ENCODE measurements at regions not wholly inside any gene's neighbourhood (a gene's known extent, or its start where the extent isn't known, plus 50 kb on each side); places are given as distances from the start of the nearest gene placed in this dataset.

DNA sequence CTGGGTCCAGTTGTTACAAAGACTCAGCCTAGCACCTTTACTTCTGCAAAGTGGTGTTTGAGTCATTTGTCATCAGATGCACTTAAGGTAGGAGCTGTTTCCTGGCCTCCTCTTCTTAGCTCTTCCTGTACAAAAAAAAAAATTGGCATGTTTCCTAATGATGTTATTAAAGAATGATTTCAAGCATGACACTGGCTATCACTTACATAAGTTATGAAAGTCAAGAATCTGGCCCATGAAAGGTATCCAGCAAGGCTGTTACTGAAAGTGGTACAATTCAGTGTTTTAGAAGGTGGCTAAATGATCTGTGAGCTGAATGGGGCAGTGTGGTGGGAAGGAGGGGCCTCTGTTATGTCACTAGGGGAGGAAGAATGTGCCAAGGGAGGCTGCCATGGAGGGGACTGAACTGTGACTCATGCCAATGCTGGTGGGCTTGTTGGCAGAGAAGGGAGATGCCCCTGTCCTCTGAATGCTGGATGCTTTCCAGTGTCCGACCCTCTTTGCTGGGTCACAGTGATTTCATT, 175.1 kb upstream of the MAP1B start:
- no peak for TF ChIP-seq POLR2A (IDR thresholded peaks at IDR 0.05)
- TF ChIP-seq, protein P1, sequence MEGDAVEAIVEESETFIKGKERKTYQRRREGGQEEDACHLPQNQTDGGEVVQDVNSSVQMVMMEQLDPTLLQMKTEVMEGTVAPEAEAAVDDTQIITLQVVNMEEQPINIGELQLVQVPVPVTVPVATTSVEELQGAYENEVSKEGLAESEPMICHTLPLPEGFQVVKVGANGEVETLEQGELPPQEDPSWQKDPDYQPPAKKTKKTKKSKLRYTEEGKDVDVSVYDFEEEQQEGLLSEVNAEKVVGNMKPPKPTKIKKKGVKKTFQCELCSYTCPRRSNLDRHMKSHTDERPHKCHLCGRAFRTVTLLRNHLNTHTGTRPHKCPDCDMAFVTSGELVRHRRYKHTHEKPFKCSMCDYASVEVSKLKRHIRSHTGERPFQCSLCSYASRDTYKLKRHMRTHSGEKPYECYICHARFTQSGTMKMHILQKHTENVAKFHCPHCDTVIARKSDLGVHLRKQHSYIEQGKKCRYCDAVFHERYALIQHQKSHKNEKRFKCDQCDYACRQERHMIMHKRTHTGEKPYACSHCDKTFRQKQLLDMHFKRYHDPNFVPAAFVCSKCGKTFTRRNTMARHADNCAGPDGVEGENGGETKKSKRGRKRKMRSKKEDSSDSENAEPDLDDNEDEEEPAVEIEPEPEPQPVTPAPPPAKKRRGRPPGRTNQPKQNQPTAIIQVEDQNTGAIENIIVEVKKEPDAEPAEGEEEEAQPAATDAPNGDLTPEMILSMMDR (IDR thresholded peaks at IDR 0.05) = no peak
